ENCODE measurements at regions not wholly inside any gene's neighbourhood (a gene's known extent, or its start where the extent isn't known, plus 50 kb on each side); places are given as distances from the start of the nearest gene placed in this dataset.
A peak's percentile ranks its signal among the peaks of the same experiment; 100 is the strongest.
"Not testable (repeated sequence)": the region's sequence is repeated elsewhere in the genome, so short reads cannot be mapped to it uniquely, and the experiment has no call there.

DNA sequence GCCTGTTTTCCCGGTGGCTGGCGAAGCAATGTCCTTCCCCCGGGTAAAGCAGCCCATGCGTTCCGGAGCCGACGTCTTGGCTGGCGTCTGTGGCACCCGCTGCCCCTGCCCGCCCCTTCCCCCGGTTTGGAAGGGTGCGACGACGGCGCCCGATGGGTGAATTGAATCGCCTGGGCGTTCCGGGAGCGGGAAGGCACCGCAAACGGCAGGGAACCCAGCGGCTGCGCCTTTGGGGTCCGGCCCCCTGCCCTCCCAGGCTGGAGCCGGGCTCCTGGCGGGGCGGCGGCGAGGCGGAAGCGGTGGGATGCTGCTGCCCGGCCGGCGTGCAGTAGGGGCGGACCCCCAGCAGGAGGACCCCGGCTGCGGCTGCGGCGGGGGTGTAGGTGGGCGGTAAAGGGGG, 123.6 kb upstream of the RHOU start:
- in situ Hi-C loops (cut with HindIII; ENCODE audit: low pct_unique_long_range_greater_than_20kb, low sequenced_read_pairs); DNase-seq (ENCODE audit: low read depth, low spot score): not testable (repeated sequence)

DNA sequence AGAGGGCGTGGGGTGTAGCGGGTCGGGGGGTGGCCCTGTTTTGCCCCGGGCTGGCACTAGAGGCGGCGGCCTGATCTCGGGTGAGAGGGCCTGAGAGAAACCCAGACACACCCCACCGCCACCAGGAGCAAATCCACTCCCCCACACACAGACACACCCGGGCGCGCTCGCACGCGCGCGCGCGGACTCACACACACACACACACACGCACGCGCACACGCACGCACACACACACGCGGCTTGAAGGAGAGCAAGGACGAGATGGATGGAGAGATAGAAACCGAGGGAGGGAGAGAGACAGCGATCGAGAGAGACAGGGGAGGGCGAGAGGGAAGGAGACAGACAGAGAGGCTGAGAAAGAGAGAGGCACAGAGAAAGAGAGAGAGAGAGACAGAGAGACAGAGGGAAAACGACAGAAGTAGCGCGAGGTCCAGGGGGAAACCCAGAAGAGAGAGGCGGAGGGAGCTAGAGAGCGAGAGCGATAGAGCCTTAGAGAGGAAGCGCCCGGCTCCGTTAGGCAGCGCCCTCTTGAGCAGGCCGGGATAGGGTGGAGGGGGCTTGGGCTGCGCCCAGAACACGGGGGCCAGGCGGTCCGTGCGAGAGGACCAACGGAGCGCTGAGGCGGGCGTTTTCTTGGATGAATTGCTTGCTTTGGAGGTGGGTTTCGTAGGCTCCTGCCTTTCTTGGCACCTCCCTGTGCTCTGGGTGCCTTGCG, 113.1 kb upstream of the RHOU start:
- in situ Hi-C loops (cut with HindIII; ENCODE audit: low pct_unique_long_range_greater_than_20kb, low sequenced_read_pairs); DNase-seq (ENCODE audit: low read depth, low spot score): not testable (repeated sequence)

GRCh38 chr1:228626481-228626880, 108.8 kb upstream of the RHOU start:
- in situ Hi-C loops (cut with HindIII; ENCODE audit: low pct_unique_long_range_greater_than_20kb, low sequenced_read_pairs); DNase-seq (ENCODE audit: low read depth, low spot score): not testable (repeated sequence)

DNA sequence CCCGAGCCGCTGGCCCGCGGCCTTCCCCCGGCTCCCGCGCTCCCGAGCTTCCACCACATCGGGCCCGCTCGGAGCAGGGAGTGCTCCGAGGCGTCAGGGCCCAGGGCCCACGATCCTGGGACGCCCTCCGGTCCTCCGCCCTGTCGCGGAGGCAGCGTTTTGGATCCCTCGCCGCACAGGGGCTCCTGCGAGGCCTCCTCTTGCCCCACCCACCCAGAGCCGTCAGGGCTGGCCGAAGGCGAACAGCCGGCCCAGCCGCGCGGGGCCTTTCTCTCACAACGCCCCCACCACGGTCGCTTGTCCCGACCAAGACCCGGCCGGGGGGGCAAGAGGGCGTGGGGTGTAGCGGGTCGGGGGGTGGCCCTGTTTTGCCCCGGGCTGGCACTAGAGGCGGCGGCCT, 102.4 kb upstream of the RHOU start:
- in situ Hi-C loops (cut with HindIII; ENCODE audit: low pct_unique_long_range_greater_than_20kb, low sequenced_read_pairs); DNase-seq (ENCODE audit: low read depth, low spot score): not testable (repeated sequence)

- in situ Hi-C loops (cut with HindIII; ENCODE audit: low pct_unique_long_range_greater_than_20kb, low sequenced_read_pairs), result not testable (repeated sequence)
Observed at GRCh38 chr1:228635304-228635703, 100.0 kb upstream of the RHOU start.

DNA sequence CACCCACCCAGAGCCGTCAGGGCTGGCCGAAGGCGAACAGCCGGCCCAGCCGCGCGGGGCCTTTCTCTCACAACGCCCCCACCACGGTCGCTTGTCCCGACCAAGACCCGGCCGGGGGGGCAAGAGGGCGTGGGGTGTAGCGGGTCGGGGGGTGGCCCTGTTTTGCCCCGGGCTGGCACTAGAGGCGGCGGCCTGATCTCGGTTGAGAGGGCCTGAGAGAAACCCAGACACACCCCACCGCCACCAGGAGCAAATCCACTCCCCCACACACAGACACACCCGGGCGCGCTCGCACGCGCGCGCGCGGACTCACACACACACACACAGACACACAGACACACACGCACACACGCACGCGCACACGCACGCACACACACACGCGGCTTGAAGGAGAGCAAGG, 97.8 kb upstream of the RHOU start:
- in situ Hi-C loops (cut with HindIII; ENCODE audit: low pct_unique_long_range_greater_than_20kb, low sequenced_read_pairs); DNase-seq (ENCODE audit: low read depth, low spot score): not testable (repeated sequence)

More at GRCh38 chr1:228635304-228635703, 100.0 kb upstream of the RHOU start:
- not testable (repeated sequence) for DNase-seq (ENCODE audit: low read depth, low spot score)

DNA sequence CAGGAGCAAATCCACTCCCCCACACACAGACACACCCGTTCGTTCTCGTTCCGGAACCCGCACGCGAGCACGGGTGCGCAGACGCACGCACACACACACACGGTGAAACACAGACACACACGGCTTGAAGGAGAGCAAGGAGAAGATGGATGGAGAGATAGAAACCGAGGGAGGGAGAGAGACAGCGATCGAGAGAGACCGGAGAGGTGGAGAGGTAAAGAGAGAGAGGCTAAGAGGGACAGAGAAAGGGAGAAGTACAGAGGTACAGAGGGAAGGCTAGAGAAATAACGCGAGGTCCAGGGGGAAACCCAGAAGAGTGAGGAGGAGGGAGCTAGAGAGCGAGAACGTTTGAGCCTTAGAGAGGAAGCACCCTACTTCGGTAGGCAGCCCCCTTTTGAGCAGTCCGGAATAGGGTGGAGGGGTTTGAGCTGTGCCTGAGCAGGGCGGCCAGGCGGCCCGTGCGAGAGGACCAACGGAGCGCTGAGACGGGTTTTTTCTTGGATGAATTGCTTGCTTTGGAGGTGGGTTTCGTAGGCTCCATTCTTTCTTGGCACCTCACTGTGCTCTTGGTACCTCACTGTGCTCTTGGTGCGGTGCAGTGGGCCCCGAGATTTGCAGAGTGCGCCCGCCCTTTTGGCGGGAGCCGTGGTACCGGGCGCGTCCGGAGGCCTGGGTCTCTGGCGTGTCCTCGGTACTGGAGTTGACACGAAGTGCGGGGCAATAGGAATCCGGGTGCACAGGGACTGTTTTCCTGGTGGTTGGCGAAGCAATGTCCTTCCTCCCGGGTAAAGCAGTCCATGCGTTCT, 88.4 kb upstream of the RHOU start:
- peak; percentile 48 for DNase-seq (ENCODE audit: low read depth, low spot score)
- in situ Hi-C loops (cut with HindIII; ENCODE audit: low pct_unique_long_range_greater_than_20kb, low sequenced_read_pairs), result no loop called here

GRCh38 chr1:228647523-228648444, 87.5 kb upstream of the RHOU start:
- DNase-seq (ENCODE audit: low read depth, low spot score), result peak; percentile 51
- in situ Hi-C loops (cut with HindIII; ENCODE audit: low pct_unique_long_range_greater_than_20kb, low sequenced_read_pairs), result no loop called here

- in situ Hi-C loops (cut with HindIII; ENCODE audit: low pct_unique_long_range_greater_than_20kb, low sequenced_read_pairs), result no loop called here
- no peak for DNase-seq (ENCODE audit: low read depth, low spot score)
Observed at GRCh38 chr1:228648647-228649383, 86.5 kb upstream of the RHOU start.

DNA sequence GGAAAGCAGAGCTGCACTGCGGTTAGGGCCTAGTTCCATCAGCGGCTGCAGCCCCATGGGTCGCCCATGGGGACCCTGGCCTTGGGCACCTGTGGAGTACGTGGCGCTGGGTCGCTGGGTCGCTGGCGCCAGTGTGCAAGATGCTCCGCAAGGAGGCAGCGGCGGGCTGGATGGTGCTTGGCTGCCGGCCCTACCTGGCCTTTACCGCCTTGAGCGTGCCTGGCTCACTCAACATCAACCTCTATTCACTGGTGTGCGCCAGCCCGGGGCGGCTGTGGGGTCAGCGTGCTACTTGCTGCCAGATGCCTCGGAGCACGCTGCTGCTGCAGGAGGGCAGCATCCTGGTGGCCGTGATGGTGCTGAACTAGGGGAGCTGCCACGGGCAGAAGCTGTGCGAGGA, 85.1 kb upstream of the RHOU start:
- DNase-seq (ENCODE audit: low read depth, low spot score), result no peak
- in situ Hi-C loops (cut with HindIII; ENCODE audit: low pct_unique_long_range_greater_than_20kb, low sequenced_read_pairs), result no loop called here

GRCh38 chr1:228650946-228651345, 84.3 kb upstream of the RHOU start:
- DNase-seq (ENCODE audit: low read depth, low spot score), result no peak
- in situ Hi-C loops (cut with HindIII; ENCODE audit: low pct_unique_long_range_greater_than_20kb, low sequenced_read_pairs), result no loop called here

- in situ Hi-C loops (cut with HindIII; ENCODE audit: low pct_unique_long_range_greater_than_20kb, low sequenced_read_pairs), result no loop called here
- DNase-seq (ENCODE audit: low read depth, low spot score), result no peak
Observed at GRCh38 chr1:228652116-228652515, 83.2 kb upstream of the RHOU start.

DNA sequence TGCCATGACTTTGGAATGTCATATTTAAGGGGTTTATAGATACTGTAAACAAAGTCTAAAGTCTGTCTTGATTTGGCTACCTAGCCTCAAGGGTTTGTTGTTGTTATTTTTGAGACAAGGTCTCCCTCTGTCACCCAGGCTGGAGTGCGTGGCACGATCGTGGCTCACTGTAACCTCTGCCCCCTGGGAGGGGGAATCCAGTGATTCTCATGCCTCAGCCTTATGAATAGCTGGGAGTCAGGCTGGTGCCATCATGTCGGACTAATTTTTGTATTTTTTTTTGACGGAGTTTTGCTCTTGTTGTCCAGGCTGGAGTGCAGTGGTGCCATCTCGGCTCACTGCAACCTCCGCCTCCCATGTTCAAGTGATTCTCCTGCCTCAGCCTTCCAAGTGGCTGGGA, 82.2 kb upstream of the RHOU start:
- DNase-seq (ENCODE audit: low read depth, low spot score); in situ Hi-C loops (cut with HindIII; ENCODE audit: low pct_unique_long_range_greater_than_20kb, low sequenced_read_pairs): not testable (repeated sequence)

DNA sequence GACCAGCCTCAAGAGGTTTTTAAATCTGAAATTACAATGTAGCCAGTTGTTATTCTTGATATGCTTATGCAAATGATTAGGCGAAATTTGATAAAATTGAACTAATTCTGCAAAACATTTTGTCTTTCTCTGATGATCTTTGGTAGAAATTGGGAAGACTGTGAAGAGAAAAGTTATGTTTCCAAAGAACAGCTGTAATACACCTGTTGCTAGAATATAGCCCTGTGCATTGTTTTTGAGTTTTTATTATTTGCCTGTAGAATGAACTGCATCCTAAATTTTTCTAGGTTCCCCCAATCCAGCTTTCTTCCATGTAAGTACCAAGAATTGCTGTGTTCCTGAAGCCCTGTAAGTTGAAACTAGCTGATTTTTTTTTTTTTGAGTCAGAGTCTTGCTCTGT, 81.5 kb upstream of the RHOU start:
- in situ Hi-C loops (cut with HindIII; ENCODE audit: low pct_unique_long_range_greater_than_20kb, low sequenced_read_pairs), result no loop called here

DNA sequence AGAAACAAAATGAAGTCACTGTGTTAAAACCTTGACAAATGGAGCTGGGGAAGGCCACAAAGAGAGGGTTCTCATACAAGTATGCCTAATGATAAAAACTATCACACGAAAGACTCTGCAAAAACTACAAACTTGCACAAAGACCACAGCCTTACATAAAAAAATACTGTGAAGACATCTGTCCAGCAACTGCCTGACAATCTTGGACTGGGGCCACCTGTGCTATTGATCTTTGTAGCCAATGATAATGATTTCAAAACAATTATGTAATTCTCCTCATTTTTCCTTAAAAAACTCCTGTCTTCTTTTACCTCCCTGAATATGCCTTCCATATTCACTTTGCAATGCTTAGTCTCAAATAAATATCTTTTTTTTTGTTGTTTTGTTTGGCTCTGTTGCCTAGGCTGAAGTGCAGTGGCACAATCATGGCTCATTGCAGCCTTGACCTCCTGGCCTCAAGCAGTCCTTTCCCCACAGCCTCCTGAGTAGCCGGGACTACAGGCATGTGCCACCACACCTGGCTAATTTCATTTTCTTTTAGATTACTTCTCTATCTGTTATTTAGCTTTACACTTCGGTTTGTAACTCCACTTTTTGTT, 79.4 kb upstream of the RHOU start:
- in situ Hi-C loops (cut with HindIII; ENCODE audit: low pct_unique_long_range_greater_than_20kb, low sequenced_read_pairs), result no loop called here

More for the DNA sequence above, 81.5 kb upstream of the RHOU start:
- no peak for DNase-seq (ENCODE audit: low read depth, low spot score)

DNA sequence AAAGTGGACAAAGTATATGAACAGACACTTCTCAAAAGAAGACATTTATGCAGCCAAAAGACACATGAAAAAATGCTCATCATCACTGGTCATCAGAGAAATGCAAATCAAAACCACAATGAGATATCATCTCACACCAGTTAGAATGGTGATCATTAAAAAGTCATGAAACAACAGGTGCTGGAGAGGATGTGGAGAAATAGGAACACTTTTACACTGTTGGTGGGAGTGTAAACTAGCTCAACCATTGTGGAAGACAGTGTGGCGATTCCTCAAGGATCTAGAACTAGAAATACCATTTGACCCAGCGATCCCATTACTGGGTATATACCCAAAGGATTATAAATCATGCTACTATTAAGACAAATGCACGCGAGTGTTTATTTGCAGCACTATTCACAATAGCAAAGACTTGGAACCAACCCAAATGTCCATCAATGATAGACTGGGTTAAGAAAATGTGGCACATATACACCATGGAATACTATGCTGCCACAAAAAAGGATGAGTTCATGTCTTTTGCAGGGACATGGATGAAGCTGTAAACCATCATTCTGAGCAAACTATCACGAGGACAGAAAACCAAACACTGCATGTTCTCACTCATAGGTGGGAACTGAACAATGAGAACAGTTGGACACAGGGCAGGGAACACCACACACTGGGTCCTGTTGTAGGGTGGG, 73.1 kb upstream of the RHOU start:
- in situ Hi-C loops (cut with HindIII; ENCODE audit: low pct_unique_long_range_greater_than_20kb, low sequenced_read_pairs); DNase-seq (ENCODE audit: low read depth, low spot score): not testable (repeated sequence)

More for the DNA sequence above, 79.4 kb upstream of the RHOU start:
- no peak for DNase-seq (ENCODE audit: low read depth, low spot score)
